GM18870 (cell line): ENCODE measurements at regions not wholly inside any gene's neighbourhood (a gene's known extent, or its start where the extent isn't known, plus 50 kb on each side); places are given as distances from the start of the nearest gene placed in this dataset.

Experiments
- ATAC-seq: cut with Tn5 transposase; IDR thresholded peaks from one replicate; pipeline ENCODE4 v1.9.1; 2021; ENCODE audit warnings: moderate library complexity; ENCODE audit not compliant: unreplicated experiment

- no peak for ATAC-seq
These were observed 357.9 kb upstream of the KIF2A start for GRCh38 chr5:61948151-61948550.

DNA sequence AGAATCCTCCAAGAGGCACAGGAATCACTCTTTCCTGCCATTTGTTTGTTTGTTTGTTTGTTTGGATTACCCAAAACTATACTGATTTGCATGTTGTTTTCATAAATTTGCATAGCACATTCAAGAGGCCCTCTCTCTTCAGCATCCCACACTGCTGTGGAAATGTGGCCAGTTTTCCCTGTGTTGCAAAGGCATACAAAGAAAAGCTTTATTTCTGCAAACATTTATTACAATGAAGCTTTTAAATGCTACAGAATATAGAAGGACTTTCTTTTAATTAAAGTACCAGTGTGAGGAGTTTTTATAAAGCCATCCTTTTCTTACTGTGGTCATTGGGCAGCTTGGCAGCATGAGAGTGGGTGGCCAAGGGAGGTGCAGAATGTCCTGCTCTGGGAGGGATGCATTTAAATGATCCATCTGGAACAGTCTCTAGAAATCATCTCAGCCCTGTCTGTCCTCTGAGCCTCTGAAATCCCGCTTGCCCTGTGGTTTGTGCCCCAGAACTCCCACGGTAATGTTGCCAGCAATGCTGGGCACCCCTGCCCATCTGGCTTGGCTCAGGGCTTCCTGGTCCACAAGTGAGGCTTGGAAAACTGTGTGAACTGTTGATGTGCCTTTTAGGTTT is 356.8 kb upstream of the KIF2A start:
- no peak for ATAC-seq

- no peak for ATAC-seq
These were observed 356.1 kb upstream of the KIF2A start for GRCh38 chr5:61949679-61950435.

- ATAC-seq: no peak
These were observed 354.7 kb upstream of the KIF2A start for GRCh38 chr5:61951295-61951694.

- ATAC-seq: no peak
These were observed 352.1 kb upstream of the KIF2A start for GRCh38 chr5:61953913-61954312.

GRCh38 chr5:61964201-61964600 is 341.8 kb upstream of the KIF2A start:
- no peak for ATAC-seq

GRCh38 chr5:61965069-61965468 is 340.9 kb upstream of the KIF2A start:
- no peak for ATAC-seq

DNA sequence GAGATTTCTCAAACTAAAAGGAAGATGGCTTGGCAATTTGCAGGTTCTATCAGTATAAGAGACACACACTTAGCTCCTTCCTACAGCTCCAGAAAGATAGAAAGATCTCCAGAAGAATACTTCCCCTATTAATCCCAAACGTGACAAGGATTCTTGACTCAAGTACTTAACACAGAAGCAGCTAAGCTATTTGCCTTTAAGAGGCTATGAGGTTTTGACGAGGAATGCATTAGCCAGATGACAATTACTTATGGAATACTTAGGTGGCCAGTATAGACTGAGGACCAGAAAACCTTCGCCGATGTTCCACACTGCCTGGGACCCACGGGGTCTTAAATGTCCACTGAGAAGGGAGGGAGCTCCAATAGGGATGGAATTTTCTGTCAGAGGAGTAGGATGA is 340.5 kb upstream of the KIF2A start:
- no peak for ATAC-seq

DNA sequence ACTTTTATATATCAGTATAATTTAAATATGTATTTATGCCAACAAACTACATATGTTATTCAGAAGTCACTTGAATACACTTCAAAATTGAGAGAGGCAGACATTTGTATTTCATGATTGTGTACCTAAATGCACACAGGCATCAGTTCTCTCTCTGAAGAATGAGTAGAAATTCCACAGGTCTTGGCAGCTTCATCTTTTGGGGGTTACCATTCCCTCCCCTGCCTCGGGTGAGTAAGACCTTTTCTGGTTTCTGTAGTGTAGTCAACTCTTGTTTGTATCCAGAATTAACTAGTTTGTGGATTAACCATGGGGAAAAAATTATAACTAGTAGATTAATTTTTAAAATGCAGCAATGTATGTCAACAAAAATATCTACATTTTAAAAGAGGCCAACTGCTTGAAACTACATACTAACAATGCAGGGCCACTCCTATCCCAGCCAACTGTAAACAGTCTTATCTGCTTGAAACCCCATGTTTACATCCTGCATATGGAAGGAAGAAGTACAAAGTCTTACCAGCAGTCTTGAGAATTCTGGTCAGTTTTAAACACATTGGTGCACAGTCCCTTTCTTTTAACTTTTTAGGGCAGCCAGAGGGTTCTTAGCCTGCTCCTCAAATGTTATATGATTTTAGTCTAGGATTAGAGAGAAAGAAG is 339.6 kb upstream of the KIF2A start:
- no peak for ATAC-seq

GRCh38 chr5:61966997-61967396 is 339.0 kb upstream of the KIF2A start:
- no peak for ATAC-seq

- ATAC-seq: no peak
These were observed 338.3 kb upstream of the KIF2A start for GRCh38 chr5:61967681-61968080.

GRCh38 chr5:61969347-61969746 is 336.7 kb upstream of the KIF2A start:
- ATAC-seq: no peak

DNA sequence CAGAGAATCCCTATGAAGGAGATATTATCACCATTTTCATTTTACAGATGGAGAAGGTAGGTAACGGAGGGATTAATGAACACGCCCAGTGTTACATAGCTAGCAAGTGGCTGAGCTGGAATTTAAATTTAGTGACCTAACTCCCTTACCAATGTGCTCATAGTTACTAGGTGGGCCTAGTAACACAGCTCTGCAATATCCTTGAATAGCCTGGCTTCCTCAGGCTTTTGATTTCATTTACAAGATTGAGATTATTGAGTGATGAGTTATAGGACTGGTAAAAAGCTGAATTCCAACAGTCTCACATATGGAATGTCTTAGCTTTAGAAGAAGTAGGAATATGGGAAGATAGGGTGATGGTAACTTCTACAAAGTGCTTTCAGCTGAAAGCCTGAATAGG is 336.3 kb upstream of the KIF2A start:
- ATAC-seq: no peak

- no peak for ATAC-seq
These were observed 335.8 kb upstream of the KIF2A start for GRCh38 chr5:61970218-61970617.

DNA sequence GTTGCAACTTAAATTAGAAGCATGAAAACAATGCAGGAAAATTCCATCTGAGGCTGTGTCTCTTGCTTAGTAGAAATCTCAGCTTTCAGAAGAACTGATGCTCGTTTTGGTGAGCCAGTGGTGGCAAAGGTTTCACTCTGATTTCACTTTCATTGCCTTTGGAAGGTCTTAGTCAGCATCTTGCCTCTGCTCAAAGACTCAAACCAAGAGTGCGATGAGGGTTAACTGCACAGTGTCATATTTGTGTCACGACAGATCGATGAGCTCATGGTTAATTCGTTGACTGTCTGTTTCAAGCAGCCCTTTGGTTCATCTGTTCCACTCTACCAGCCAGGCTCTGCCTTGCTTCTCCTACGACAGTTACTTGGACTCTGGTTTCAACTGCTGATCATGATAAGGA is 331.3 kb upstream of the KIF2A start:
- ATAC-seq: peak; percentile 87

GRCh38 chr5:61981886-61982285 is 324.1 kb upstream of the KIF2A start:
- no peak for ATAC-seq

GRCh38 chr5:61991430-61991829 is 314.6 kb upstream of the KIF2A start:
- ATAC-seq: no peak

DNA sequence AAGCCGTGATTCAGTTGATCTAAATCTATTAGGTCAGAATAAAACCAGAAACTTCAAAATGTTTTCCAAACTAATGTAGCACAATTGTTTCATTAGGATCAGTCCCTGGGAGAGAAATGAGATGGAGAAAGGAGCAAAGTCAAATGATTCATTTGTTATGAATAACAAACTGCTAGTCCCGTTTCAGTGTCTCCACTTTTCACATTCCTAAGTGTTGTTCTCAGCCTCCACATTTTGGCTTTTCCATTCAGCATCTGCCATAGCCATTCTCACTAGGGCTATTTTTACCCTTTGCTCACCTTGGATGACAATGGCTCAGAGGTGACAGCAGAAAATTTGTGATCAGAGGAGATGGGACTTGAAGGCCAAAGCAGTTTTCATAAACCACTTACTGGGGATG is 314.1 kb upstream of the KIF2A start:
- ATAC-seq: no peak

GRCh38 chr5:61993295-61993927 is 312.6 kb upstream of the KIF2A start:
- ATAC-seq: no peak

DNA sequence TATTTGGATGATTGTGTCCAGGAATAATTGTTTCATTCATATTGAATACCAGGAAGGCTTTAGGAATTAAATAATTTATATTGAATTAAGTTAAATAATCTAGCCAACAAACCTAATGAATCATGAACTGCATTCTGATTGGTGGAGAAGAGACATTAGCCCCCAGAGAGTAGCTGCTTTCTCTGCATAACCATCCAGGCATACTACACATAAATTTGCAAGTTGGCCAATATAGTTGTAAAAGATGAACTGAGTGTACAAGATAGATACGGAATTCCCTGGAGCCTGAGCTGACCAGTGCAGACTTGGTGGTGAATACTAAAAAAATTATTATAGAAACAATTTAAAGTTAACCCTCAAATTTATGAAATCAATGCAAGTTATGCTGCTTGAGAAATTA is 311.8 kb upstream of the KIF2A start:
- no peak for ATAC-seq

GRCh38 chr5:61995486-61995885 is 310.5 kb upstream of the KIF2A start:
- ATAC-seq: no peak

GRCh38 chr5:61999371-61999770 is 306.6 kb upstream of the KIF2A start:
- no peak for ATAC-seq
